A549 (cell line): ENCODE measurements at regions not wholly inside any gene's neighbourhood (a gene's known extent, or its start where the extent isn't known, plus 50 kb on each side); places are given as distances from the start of the nearest gene placed in this dataset.

Source experiments
- ATAC-seq, 2 experiments: fragments of 200-7000 bp in 1 of 2; fragments of >200 bp in 1 of 2; cut with Nextera tagmentation in 1 of 2; cut with Tn5 transposase in 1 of 2; 3 replicates each; pipeline versions ENCODE4 v1.8.0 to v1.9.1; 2018 to 2020; ENCODE audit warnings: mild to moderate bottlenecking in 1 of 2, moderate library complexity in 1 of 2
- CTCF ChIA-PET: fragments of 300-600 bp; sonication (Branson Sonifier 250); formaldehyde crosslinking; extraction: SDS; loops from one replicate; lab custom pipeline; 2021; ENCODE audit warnings: antibody characterized with exemption, inconsistent platforms; lab: Yijun Ruan, JAX
- POLR2A ChIA-PET: fragments of 350-600 bp; formaldehyde crosslinking; extraction: SDS; loops from one replicate; lab custom pipeline; 2021; ENCODE audit warnings: antibody characterized with exemption, inconsistent platforms; lab: Yijun Ruan, JAX
- DNase-seq, 2 experiments: peaks; one replicate each; pipeline versions ENCODE4 v3.0.0 to v3.0.0-alpha.2; 2011 to 2016; ENCODE audit warnings: low read depth in 1 of 2, low spot score in 1 of 2
- FAIRE-seq: peaks from 2 replicates; lab custom pipeline; 2011; peaks lifted over from hg19 to GRCh38; lab: Jason Lieb, UNC
- H3K27ac ChIP-seq, 2 experiments: fragments of >200 bp; sonication (Bioruptor Twin); formaldehyde crosslinking; 3 replicates each; pipeline ENCODE4 v1.5.1; 2016 to 2017
- H3K4me1 ChIP-seq: fragments of >200 bp; sonication (Bioruptor Twin); formaldehyde crosslinking; 3 replicates; pipeline ENCODE4 v1.6.1; 2016
- H3K4me2 ChIP-seq: fragments of >200 bp; sonication (Bioruptor Twin); formaldehyde crosslinking; 3 replicates; pipeline ENCODE4 v1.6.1; 2016
- H3K4me3 ChIP-seq: fragments of >200 bp; sonication (Bioruptor Twin); formaldehyde crosslinking; 3 replicates; pipeline ENCODE4 v1.5.1; 2016
- H3K9me3 ChIP-seq: fragments of >200 bp; sonication (Bioruptor Twin); formaldehyde crosslinking; 3 replicates; pipeline ENCODE4 v1.6.1; 2016
- BCL3 ChIP-seq: fragments of >200 bp; sonication (Bioruptor Twin); formaldehyde crosslinking; IDR thresholded peaks from 3 replicates; pipeline ENCODE4 v1.6.1; 2016
- CTCF ChIP-seq: fragments of >200 bp; sonication (Bioruptor Twin); formaldehyde crosslinking; IDR thresholded peaks from 3 replicates; pipeline ENCODE4 v1.5.1; 2016
- FOSL2 ChIP-seq, 2 experiments: fragments of 450-650 bp in 1 of 2; fragments of >200 bp in 1 of 2; sonication (Bioruptor Twin) in 1 of 2; formaldehyde crosslinking; IDR thresholded peaks; 2 replicates each; pipeline versions ENCODE4 v1.5.0 to v1.6.1; 2016 to 2020; ENCODE audit warnings: mild to moderate bottlenecking in 1 of 2, moderate library complexity in 1 of 2
- HES2 ChIP-seq: fragments of >200 bp; sonication (Bioruptor Twin); formaldehyde crosslinking; IDR thresholded peaks from 2 replicates; pipeline ENCODE4 v1.6.1; 2016
- KDM5A ChIP-seq: fragments of 200-600 bp; sonication (generic); IDR thresholded peaks from 2 replicates; pipeline ENCODE4 v1.6.1; 2016; ENCODE audit warnings: antibody characterized with exemption, mild to moderate bottlenecking
- MAFK ChIP-seq: fragments of 450-650 bp; IDR thresholded peaks from 2 replicates; pipeline ENCODE4 v1.6.1; 2014; ENCODE audit not compliant: partially characterized antibody
- MAX ChIP-seq: IDR thresholded peaks from 2 replicates; pipeline ENCODE4 v1.6.1; 2012
- MYC ChIP-seq: IDR thresholded peaks from 2 replicates; pipeline ENCODE4 v1.6.1; 2012; ENCODE audit warnings: mild to moderate bottlenecking, inconsistent platforms, low read length, improper control_type of control experiment, borderline replicate concordance
- NPAS2 ChIP-seq: fragments of 250-450 bp; sonication (Bioruptor Pico); IDR thresholded peaks from 2 replicates; pipeline ENCODE4 v1.8.0; 2022; ENCODE audit warnings: mild to moderate bottlenecking, moderate library complexity, borderline replicate concordance
- PHF8 ChIP-seq: fragments of 200-600 bp; sonication (generic); IDR thresholded peaks from 2 replicates; pipeline ENCODE4 v1.6.1; 2016; ENCODE audit warnings: low read depth, mild to moderate bottlenecking, antibody characterized with exemption, moderate library complexity, borderline replicate concordance
- POLR2AphosphoS2 ChIP-seq: conservative IDR thresholded peaks from 2 replicates; pipeline ENCODE4 v1.6.1; 2012; ENCODE audit warnings: low read length, improper control_type of control experiment, inconsistent platforms
- RFX5 ChIP-seq: fragments of 450-650 bp; IDR thresholded peaks from 2 replicates; pipeline ENCODE4 v1.7.1; 2014; ENCODE audit warnings: antibody characterized with exemption, mild to moderate bottlenecking, moderate library complexity
- TP53 ChIP-seq: fragments of 250-450 bp; sonication (Bioruptor Pico); IDR thresholded peaks from 2 replicates; pipeline ENCODE4 v1.5.0; 2021; ENCODE audit warnings: mild to moderate bottlenecking, moderate library complexity
- WGBS: methylation state at CpG from one replicate; pipeline ENCODE4 v1.1.6; 2017; ENCODE audit errors: missing lambda C conversion rate; 5-methylcytosine and 5-hydroxymethylcytosine counted together

- 0 out of 3 replicates have a peak, but pooled peaks cover 7% of the 10 kb centered on the region for H3K4me1 ChIP-seq
- DNase-seq (no peak), ATAC-seq (no peak), FAIRE-seq (no peak)
- H3K4me2 ChIP-seq, result no peak overlapping the region
- ChIA-PET CTCF (no interaction called here), POLR2A (no interaction called here)
- H3K9me3 ChIP-seq, result no peaks in the 10 kb centered on the region
- no peak overlapping the region for H3K27ac ChIP-seq
- no peak overlapping the region for H3K4me3 ChIP-seq
- TF ChIP-seq TP53 (no peak), RFX5 (no peak), HES2 (no peak)
- TF ChIP-seq, all 56 proteins: peak for 0
Observed at GRCh38 chr2:145572238-145572637, 1052.3 kb upstream of the ZEB2 start.

- WGBS, result 11% methylated on average over 2 of the region's 2 CpGs
- Histone ChIP-seq H3K4me3 (no peak overlapping the region), H3K4me2 (peak overlapping the region; percentile 21; the same call in 2 of the 3 replicates), H3K9me3 (no peaks in the 10 kb centered on the region), H3K27ac (peak overlapping the region in 1 of 2 experiments; percentile 0; a peak in 1 of 6 replicates), H3K4me1 (0 out of 3 replicates have a peak, but pooled peaks cover 7% of the 10 kb centered on the region)
- CTCF ChIA-PET, result no interaction called here
- FAIRE-seq (no peak), ATAC-seq (peak in 1 of 2 experiments; percentile 40; a peak in 3 of 6 replicates), DNase-seq (peak in 1 of 2 experiments; percentile 34)
- POLR2A ChIA-PET, result no interaction called here
- TF ChIP-seq KDM5A (no peak), MAFK (peak; percentile 79), FOSL2 (IDR thresholded peaks at IDR 0.05) (no peak), FOSL2 (CRISPR knock-in tag; IDR thresholded peaks at IDR 0.05) (peak; percentile 18; the same call in 1 of the 2 replicates)
Observed at GRCh38 chr2:145569108-145569507, 1049.2 kb upstream of the ZEB2 start.

- FAIRE-seq, result no peak
- Histone ChIP-seq H3K4me3 (no peak overlapping the region), H3K4me1 (0 out of 3 replicates have a peak, but pooled peaks cover 3% of the 10 kb centered on the region), H3K4me2 (no peak overlapping the region), H3K9me3 (no peaks in the 10 kb centered on the region), H3K27ac (no peak overlapping the region)
- no peak for TF ChIP-seq MYC
- no peak for TF ChIP-seq POLR2AphosphoS2
- no peak for TF ChIP-seq NPAS2
- 59% methylated on average over 7 of the region's 7 CpGs for WGBS
- POLR2A ChIA-PET, result no interaction called here
- DNase-seq, result no peak
- CTCF ChIA-PET, result no interaction called here
- no peak for ATAC-seq
Observed at GRCh38 chr2:145563741-145564615, 1044.1 kb upstream of the ZEB2 start.

- Histone ChIP-seq H3K4me2 (no peak overlapping the region), H3K4me3 (no peak overlapping the region)
- no peak for FAIRE-seq
- no peak for ATAC-seq
- no peak for TF ChIP-seq FOSL2 (IDR thresholded peaks at IDR 0.05)
- no peak for TF ChIP-seq FOSL2 (CRISPR knock-in tag; IDR thresholded peaks at IDR 0.05)
- TF ChIP-seq PHF8, result no peak
- TF ChIP-seq MAX, result no peak
- TF ChIP-seq, all 56 proteins: peak for 0
- Histone ChIP-seq H3K4me1 (no peaks in the 10 kb centered on the region), H3K27ac (no peak overlapping the region), H3K9me3 (no peaks in the 10 kb centered on the region)
- 71% methylated on average over 3 of the region's 3 CpGs for WGBS
- ChIA-PET POLR2A (no interaction called here), CTCF (no interaction called here)
- no peak for DNase-seq
Observed at GRCh38 chr2:145561152-145561551, 1041.2 kb upstream of the ZEB2 start.

GRCh38 chr2:145558617-145559350 is 1038.9 kb upstream of the ZEB2 start:
- H3K4me2 ChIP-seq, result no peak overlapping the region
- no peak overlapping the region for H3K4me3 ChIP-seq
- DNase-seq, result no peak
- no peaks in the 10 kb centered on the region for H3K9me3 ChIP-seq
- ATAC-seq, result no peak
- no peak overlapping the region for H3K27ac ChIP-seq
- peak; percentile 74 for TF ChIP-seq MAFK
- no peak for TF ChIP-seq BCL3
- no peak for TF ChIP-seq HES2
- no peak for TF ChIP-seq CTCF
- H3K4me1 ChIP-seq, result no peaks in the 10 kb centered on the region
- POLR2A ChIA-PET, result no interaction called here
- 88% methylated on average over 1 of the region's 1 CpG for WGBS
- CTCF ChIA-PET, result no interaction called here
- FAIRE-seq, result no peak
